HG03442 (cell line): ENCODE measurements at regions not wholly inside any gene's neighbourhood (a gene's known extent, or its start where the extent isn't known, plus 50 kb on each side); places are given as distances from the start of the nearest gene placed in this dataset.
"Not testable (repeated sequence)": the region's sequence is repeated elsewhere in the genome, so short reads cannot be mapped to it uniquely, and the experiment has no call there.

Experiments used
- ATAC-seq: cut with Tn5 transposase; IDR thresholded peaks from one replicate; pipeline ENCODE4 v1.9.1; 2021; ENCODE audit warnings: mild to moderate bottlenecking, moderate library complexity; ENCODE audit not compliant: unreplicated experiment

GRCh38 chr5:109630093-109630492 is 59.6 kb upstream of the MAN2A1 start:
- no peak for ATAC-seq

GRCh38 chr5:109628591-109628990 is 61.1 kb upstream of the MAN2A1 start:
- ATAC-seq: no peak

GRCh38 chr5:109621266-109621665 is 68.5 kb upstream of the MAN2A1 start:
- ATAC-seq: not testable (repeated sequence)

- ATAC-seq: no peak
Observed at GRCh38 chr5:109620651-109621050, 69.1 kb upstream of the MAN2A1 start.

GRCh38 chr5:109619606-109620005 is 70.1 kb upstream of the MAN2A1 start:
- no peak for ATAC-seq

- ATAC-seq: no peak
Observed at GRCh38 chr5:109619021-109619460, 70.7 kb upstream of the MAN2A1 start.

- no peak for ATAC-seq
Observed at GRCh38 chr5:109614981-109615380, 74.7 kb upstream of the MAN2A1 start.

- ATAC-seq: no peak
Observed at GRCh38 chr5:109614301-109614700, 75.4 kb upstream of the MAN2A1 start.

- ATAC-seq: no peak
Observed at GRCh38 chr5:109612278-109612905, 77.3 kb upstream of the MAN2A1 start.

- no peak for ATAC-seq
Observed at GRCh38 chr5:109611505-109611904, 78.2 kb upstream of the MAN2A1 start.

GRCh38 chr5:109611061-109611460 is 78.7 kb upstream of the MAN2A1 start:
- no peak for ATAC-seq

GRCh38 chr5:109610581-109610980 is 79.1 kb upstream of the MAN2A1 start:
- ATAC-seq: no peak

- no peak for ATAC-seq
Observed at GRCh38 chr5:109605207-109605730, 84.5 kb upstream of the MAN2A1 start.

GRCh38 chr5:109604758-109605157 is 85.0 kb upstream of the MAN2A1 start:
- no peak for ATAC-seq

- no peak for ATAC-seq
Observed at GRCh38 chr5:109601736-109602135, 88.0 kb upstream of the MAN2A1 start.

- ATAC-seq: no peak
Observed at GRCh38 chr5:109597893-109598292, 91.8 kb upstream of the MAN2A1 start.

- no peak for ATAC-seq
Observed at GRCh38 chr5:109594217-109594616, 95.5 kb upstream of the MAN2A1 start.

GRCh38 chr5:109590799-109591198 is 98.9 kb upstream of the MAN2A1 start:
- no peak for ATAC-seq

GRCh38 chr5:109589986-109590385 is 99.7 kb upstream of the MAN2A1 start:
- ATAC-seq: no peak

- ATAC-seq: no peak
Observed at GRCh38 chr5:109589239-109589638, 100.5 kb upstream of the MAN2A1 start.

GRCh38 chr5:109588281-109589035 is 101.3 kb upstream of the MAN2A1 start:
- no peak for ATAC-seq

- no peak for ATAC-seq
Observed at GRCh38 chr5:109584986-109585599, 104.6 kb upstream of the MAN2A1 start.
